Urinary bladder (tissue), 3 donors: ENCODE measurements at regions not wholly inside any gene's neighbourhood (a gene's known extent, or its start where the extent isn't known, plus 50 kb on each side); places are given as distances from the start of the nearest gene placed in this dataset.

Experiments
- DNase-seq: peaks from one replicate; pipeline ENCODE4 v3.0.0-alpha.2; 2015; ENCODE audit errors: extremely low spot score
- H3K27ac ChIP-seq: one replicate; pipeline ENCODE4 v1.5.1; 2013; ENCODE audit warnings: low read depth, mild to moderate bottlenecking, moderate library complexity
- H3K36me3 ChIP-seq: one replicate; pipeline ENCODE4 v1.6.1; 2013; ENCODE audit warnings: mild to moderate bottlenecking, moderate library complexity; ENCODE audit not compliant: insufficient read depth
- H3K4me1 ChIP-seq: one replicate; pipeline ENCODE4 v1.6.1; 2013; ENCODE audit warnings: mild to moderate bottlenecking, moderate library complexity; ENCODE audit not compliant: insufficient read depth
- H3K4me3 ChIP-seq: one replicate; pipeline ENCODE4 v1.5.1; 2013; ENCODE audit warnings: low read depth, low read length
- WGBS: extraction: QIAGEN DNeasy Blood & Tissue Kit; methylation state at CpG from one replicate; pipeline ENCODE4 v1.1.7; 2013; 5-methylcytosine and 5-hydroxymethylcytosine counted together
- donor health status: healthy with polysubstance abuse.
- donor health status: healthy.

GRCh38 chr11:41921746-41922390 lies 462.4 kb upstream of the LRRC4C start:
- DNase-seq = no peak
- 61% methylated on average over 2 of the region's 2 CpGs for WGBS

GRCh38 chr11:41926339-41926738 lies 466.9 kb upstream of the LRRC4C start:
- no peak overlapping the region for H3K4me3 ChIP-seq
- no peaks in the 10 kb centered on the region for H3K4me1 ChIP-seq
- no peak for DNase-seq
- WGBS = 76% methylated on average over 4 of the region's 4 CpGs
- no peaks in the 10 kb centered on the region for H3K36me3 ChIP-seq
- no peak overlapping the region for H3K27ac ChIP-seq

More at GRCh38 chr11:41921746-41922390, 462.4 kb upstream of the LRRC4C start:
- no peak overlapping the region for H3K4me3 ChIP-seq
- no peaks in the 10 kb centered on the region for H3K4me1 ChIP-seq
- H3K27ac ChIP-seq = no peak overlapping the region
- no peaks in the 10 kb centered on the region for H3K36me3 ChIP-seq

- H3K4me3 ChIP-seq = no peak overlapping the region
- H3K4me1 ChIP-seq = no peaks in the 10 kb centered on the region
- 62% methylated on average over 1 of the region's 1 CpG for WGBS
- H3K27ac ChIP-seq = no peak overlapping the region
- DNase-seq = no peak
- no peaks in the 10 kb centered on the region for H3K36me3 ChIP-seq
Measured at GRCh38 chr11:41935241-41935640, 475.8 kb upstream of the LRRC4C start.

- H3K4me1 ChIP-seq = no peaks in the 10 kb centered on the region
- H3K4me3 ChIP-seq = no peak overlapping the region
- no peak for DNase-seq
- no peaks in the 10 kb centered on the region for H3K36me3 ChIP-seq
- 77% methylated on average over 1 of the region's 1 CpG for WGBS
- H3K27ac ChIP-seq = no peak overlapping the region
Measured at GRCh38 chr11:41935795-41936194, 476.3 kb upstream of the LRRC4C start.

GRCh38 chr11:41943656-41944055 lies 484.2 kb upstream of the LRRC4C start:
- Histone ChIP-seq H3K27ac (no peak overlapping the region), H3K4me3 (no peak overlapping the region), H3K36me3 (no peaks in the 10 kb centered on the region), H3K4me1 (no peaks in the 10 kb centered on the region)
- DNase-seq = no peak
- 61% methylated on average over 3 of the region's 3 CpGs for WGBS

- H3K4me3 ChIP-seq = no peak overlapping the region
- no peak for DNase-seq
- H3K36me3 ChIP-seq = no peaks in the 10 kb centered on the region
- WGBS = 53% methylated on average over 12 of the region's 12 CpGs
- no peak overlapping the region for H3K27ac ChIP-seq
- H3K4me1 ChIP-seq = no peaks in the 10 kb centered on the region
Measured at GRCh38 chr11:41947392-41947791, 487.9 kb upstream of the LRRC4C start.

- Histone ChIP-seq H3K27ac (no peak overlapping the region), H3K4me1 (no peaks in the 10 kb centered on the region), H3K36me3 (no peaks in the 10 kb centered on the region), H3K4me3 (no peak overlapping the region)
- no peak for DNase-seq
- 77% methylated on average over 4 of the region's 4 CpGs for WGBS
Measured at GRCh38 chr11:41950470-41951143, 491.2 kb upstream of the LRRC4C start.

- Histone ChIP-seq H3K36me3 (no peaks in the 10 kb centered on the region), H3K27ac (no peak overlapping the region), H3K4me1 (no peaks in the 10 kb centered on the region), H3K4me3 (no peak overlapping the region)
- no peak for DNase-seq
Measured at GRCh38 chr11:41954034-41954433, 494.6 kb upstream of the LRRC4C start.

- Histone ChIP-seq H3K27ac (no peak overlapping the region), H3K36me3 (no peaks in the 10 kb centered on the region), H3K4me1 (no peaks in the 10 kb centered on the region), H3K4me3 (no peak overlapping the region)
- WGBS = 83% methylated on average over 2 of the region's 2 CpGs
- DNase-seq = no peak
Measured at GRCh38 chr11:41955066-41955465, 495.6 kb upstream of the LRRC4C start.

GRCh38 chr11:41955635-41956400 lies 496.4 kb upstream of the LRRC4C start:
- H3K27ac ChIP-seq = no peak overlapping the region
- no peak for DNase-seq
- 90% methylated on average over 10 of the region's 10 CpGs for WGBS
- no peaks in the 10 kb centered on the region for H3K36me3 ChIP-seq
- no peaks in the 10 kb centered on the region for H3K4me1 ChIP-seq
- H3K4me3 ChIP-seq = no peak overlapping the region

- no peaks in the 10 kb centered on the region for H3K36me3 ChIP-seq
- H3K4me3 ChIP-seq = no peak overlapping the region
- no peaks in the 10 kb centered on the region for H3K4me1 ChIP-seq
- DNase-seq = no peak
- H3K27ac ChIP-seq = no peak overlapping the region
- WGBS = 17% methylated on average over 1 of the region's 1 CpG
Measured at GRCh38 chr11:41963406-41963805, 504.0 kb upstream of the LRRC4C start.

GRCh38 chr11:41970681-41971080 lies 511.2 kb upstream of the LRRC4C start:
- no peak for DNase-seq
- no peak overlapping the region for H3K4me3 ChIP-seq
- no peak overlapping the region for H3K27ac ChIP-seq
- 98% methylated on average over 1 of the region's 1 CpG for WGBS
- no peaks in the 10 kb centered on the region for H3K4me1 ChIP-seq
- H3K36me3 ChIP-seq = no peaks in the 10 kb centered on the region

GRCh38 chr11:41971592-41971991 lies 512.1 kb upstream of the LRRC4C start:
- DNase-seq = no peak
- Histone ChIP-seq H3K36me3 (no peaks in the 10 kb centered on the region), H3K27ac (no peak overlapping the region), H3K4me1 (no peaks in the 10 kb centered on the region), H3K4me3 (no peak overlapping the region)
- 92% methylated on average over 5 of the region's 5 CpGs for WGBS

- no peak for DNase-seq
- WGBS = 85% methylated on average over 2 of the region's 2 CpGs
- Histone ChIP-seq H3K4me1 (no peaks in the 10 kb centered on the region), H3K27ac (no peak overlapping the region), H3K36me3 (no peaks in the 10 kb centered on the region), H3K4me3 (no peak overlapping the region)
Measured at GRCh38 chr11:41978945-41979344, 519.5 kb upstream of the LRRC4C start.
